Coronary artery (tissue), 2 donors: ENCODE measurements at regions not wholly inside any gene's neighbourhood (a gene's known extent, or its start where the extent isn't known, plus 50 kb on each side); places are given as distances from the start of the nearest gene placed in this dataset.

ENCODE experiments used
- DNase-seq: peaks from one replicate; pipeline ENCODE4 v3.0.0-alpha.2; 2017; ENCODE audit warnings: low spot score
- H3K27ac ChIP-seq, 2 donors: fragments of 200-600 bp; sonication (generic); one replicate each; pipeline ENCODE4 v1.5.1; 2016 to 2019
- H3K4me3 ChIP-seq: fragments of 200-600 bp; sonication (generic); 2 replicates; pipeline ENCODE4 v1.5.1; 2016; ENCODE audit warnings: mild to moderate bottlenecking, moderate library complexity
- TF ChIP-seq, protein P1 (sequence below): fragments of 200-600 bp; sonication (generic); IDR thresholded peaks from one replicate; pipeline ENCODE4 v1.5.1; 2019; ENCODE audit warnings: antibody characterized with exemption

DNA sequence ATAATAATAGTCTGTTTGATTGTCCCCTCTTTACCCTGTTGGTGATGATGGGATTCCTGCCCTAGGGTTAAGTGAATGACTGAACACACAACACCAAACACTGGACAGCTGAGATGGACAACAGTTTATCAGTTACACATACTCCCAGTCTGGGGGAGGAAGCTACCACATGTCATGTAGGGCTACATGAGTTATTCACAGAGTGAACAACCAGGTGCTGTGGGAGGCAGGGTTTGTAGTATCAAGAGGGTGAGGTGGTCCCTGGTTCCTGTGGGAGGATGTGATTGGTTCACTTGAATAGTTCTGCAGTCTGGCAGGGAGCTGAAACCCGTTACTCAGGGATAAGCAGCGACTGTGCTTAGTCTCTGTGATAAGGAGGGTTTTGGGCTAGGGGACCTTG is 88.8 kb upstream of the AP1S2 start:
- Histone ChIP-seq H3K27ac (no peak overlapping the region), H3K4me3 (no peak overlapping the region)
- DNase-seq, result no peak
- TF ChIP-seq, protein P1, sequence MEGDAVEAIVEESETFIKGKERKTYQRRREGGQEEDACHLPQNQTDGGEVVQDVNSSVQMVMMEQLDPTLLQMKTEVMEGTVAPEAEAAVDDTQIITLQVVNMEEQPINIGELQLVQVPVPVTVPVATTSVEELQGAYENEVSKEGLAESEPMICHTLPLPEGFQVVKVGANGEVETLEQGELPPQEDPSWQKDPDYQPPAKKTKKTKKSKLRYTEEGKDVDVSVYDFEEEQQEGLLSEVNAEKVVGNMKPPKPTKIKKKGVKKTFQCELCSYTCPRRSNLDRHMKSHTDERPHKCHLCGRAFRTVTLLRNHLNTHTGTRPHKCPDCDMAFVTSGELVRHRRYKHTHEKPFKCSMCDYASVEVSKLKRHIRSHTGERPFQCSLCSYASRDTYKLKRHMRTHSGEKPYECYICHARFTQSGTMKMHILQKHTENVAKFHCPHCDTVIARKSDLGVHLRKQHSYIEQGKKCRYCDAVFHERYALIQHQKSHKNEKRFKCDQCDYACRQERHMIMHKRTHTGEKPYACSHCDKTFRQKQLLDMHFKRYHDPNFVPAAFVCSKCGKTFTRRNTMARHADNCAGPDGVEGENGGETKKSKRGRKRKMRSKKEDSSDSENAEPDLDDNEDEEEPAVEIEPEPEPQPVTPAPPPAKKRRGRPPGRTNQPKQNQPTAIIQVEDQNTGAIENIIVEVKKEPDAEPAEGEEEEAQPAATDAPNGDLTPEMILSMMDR, result no peak

DNA sequence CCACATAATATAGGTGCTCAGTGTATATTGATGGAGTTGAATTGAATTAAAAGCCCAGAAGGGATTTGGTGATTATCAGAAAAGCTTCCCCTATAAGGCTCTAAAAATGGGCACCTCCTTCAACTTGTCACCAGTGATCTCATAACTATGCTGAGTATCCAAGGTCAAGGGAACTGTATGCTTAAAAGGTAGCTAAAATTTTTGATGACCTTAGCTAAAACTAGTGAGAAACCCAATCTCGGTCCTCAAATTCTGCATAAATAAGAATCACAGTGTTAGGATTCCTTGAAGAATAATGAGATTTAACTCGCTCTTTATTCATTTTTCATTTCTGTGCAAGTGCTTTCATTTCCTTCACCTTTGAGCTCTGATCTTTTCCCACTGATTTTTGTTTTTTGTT is 87.7 kb upstream of the AP1S2 start:
- no peak for DNase-seq
- Histone ChIP-seq H3K4me3 (no peak overlapping the region), H3K27ac (no peak overlapping the region)
- TF ChIP-seq, protein P1, result no peak

DNA sequence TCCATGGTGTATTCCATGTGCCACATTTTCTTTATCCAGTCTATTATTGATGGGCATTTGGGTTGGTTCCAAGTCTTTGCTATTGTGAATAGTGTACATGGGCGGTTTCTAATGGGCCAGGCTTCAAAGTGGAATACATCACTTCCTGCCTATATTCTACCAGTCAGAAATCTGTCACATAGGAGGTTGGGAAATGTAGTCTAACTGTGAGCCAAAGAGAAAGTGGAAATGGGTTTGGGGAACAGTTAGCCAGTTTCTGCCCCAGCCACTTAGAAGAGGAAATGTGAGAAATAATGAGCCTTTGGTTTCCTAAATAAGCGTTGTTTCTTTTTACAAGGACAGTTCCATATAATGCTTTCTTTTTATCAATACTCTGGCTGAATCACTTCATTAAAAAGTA is 85.1 kb upstream of the AP1S2 start:
- no peak for DNase-seq
- no peak overlapping the region for H3K27ac ChIP-seq
- no peak overlapping the region for H3K4me3 ChIP-seq
- TF ChIP-seq, protein P1, result no peak

DNA sequence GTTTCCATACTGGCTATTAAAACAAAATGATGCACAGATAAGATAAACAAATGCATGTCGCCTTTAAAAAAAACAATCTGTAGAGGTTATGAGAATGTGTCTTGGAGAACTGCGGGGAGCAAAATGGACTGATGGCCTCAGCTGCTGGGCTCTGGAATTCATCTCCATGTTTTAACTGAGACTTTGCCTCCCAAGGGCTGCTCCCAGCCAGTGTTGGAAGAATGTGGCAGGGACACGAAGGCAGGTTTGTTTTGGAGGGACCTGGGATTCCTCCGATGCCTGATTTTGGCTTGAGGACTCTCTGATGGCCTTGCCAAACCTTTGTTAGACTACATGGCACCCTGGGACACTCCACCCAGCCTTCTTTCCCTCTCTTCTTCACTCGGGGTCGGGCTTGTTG is 83.5 kb upstream of the AP1S2 start:
- TF ChIP-seq, protein P1, result no peak
- DNase-seq, result no peak

DNA sequence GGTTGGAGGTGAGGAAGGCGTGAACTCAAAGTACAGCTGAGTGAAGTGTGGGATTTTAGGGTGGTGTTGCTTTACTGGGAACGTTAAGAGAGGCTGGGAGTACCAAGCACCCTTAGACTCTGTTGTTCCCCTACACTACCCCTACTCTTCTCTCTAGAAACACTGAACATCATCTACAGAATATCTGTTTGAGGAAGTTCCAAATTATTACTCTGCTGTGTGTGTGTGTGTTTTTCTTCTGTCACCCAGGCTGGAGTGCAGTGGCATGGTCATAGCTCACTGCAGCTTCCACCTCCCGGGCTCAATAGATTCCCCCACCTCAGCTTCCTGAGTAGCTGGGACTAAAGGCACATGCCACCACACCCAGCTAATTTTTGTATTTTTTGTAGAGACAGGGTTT is 76.7 kb upstream of the AP1S2 start:
- DNase-seq, result no peak
- Histone ChIP-seq H3K4me3 (no peak overlapping the region), H3K27ac (no peak overlapping the region)
- TF ChIP-seq, protein P1, result no peak

More for the DNA sequence above, 83.5 kb upstream of the AP1S2 start:
- Histone ChIP-seq H3K4me3 (no peak overlapping the region), H3K27ac (no peak overlapping the region)

DNA sequence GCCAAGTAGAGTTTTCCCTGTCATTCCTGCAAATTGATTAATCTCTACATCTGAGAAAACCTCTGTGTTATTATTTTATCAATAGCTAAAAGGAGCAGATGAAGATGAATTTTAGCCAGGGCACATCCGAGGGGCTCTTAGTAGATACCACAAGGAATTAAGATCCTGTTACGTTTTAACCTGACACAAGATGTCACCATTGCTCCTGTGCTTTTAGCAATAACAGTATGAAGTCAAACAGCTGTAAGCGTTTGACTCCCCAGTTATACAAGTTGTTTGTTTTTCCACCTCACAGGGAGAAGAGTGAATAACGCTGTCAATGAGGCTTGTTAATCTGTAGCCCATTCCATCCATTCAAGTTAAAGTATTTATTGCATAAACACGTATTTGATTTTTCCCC is 76.0 kb upstream of the AP1S2 start:
- H3K27ac ChIP-seq, result no peak overlapping the region
- no peak overlapping the region for H3K4me3 ChIP-seq
- DNase-seq, result no peak
- TF ChIP-seq, protein P1, result no peak

DNA sequence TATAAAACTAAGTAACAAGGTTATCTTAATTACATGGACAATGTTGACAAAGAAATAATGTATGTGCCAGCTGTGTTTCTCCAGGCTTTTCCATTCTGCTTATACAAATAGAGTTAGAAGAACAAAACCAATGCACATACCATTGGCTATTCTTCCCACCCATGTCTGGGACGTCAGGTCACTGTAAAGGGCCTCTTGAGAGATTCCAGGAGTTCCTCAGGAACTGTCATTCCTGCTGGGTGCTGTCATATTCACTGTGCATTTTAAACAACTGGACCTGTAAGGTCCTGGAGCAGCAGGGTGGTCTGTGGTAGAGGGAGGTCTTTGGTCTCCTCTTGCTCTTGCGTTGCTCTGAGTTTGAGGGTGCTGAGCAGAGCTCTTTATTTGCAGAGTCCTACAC is 74.6 kb upstream of the AP1S2 start:
- no peak for DNase-seq
- Histone ChIP-seq H3K4me3 (no peak overlapping the region), H3K27ac (no peak overlapping the region)
- TF ChIP-seq, protein P1, result no peak
